ENCODE measurements at regions not wholly inside any gene's neighbourhood (a gene's known extent, or its start where the extent isn't known, plus 50 kb on each side); places are given as distances from the start of the nearest gene placed in this dataset.

DNA sequence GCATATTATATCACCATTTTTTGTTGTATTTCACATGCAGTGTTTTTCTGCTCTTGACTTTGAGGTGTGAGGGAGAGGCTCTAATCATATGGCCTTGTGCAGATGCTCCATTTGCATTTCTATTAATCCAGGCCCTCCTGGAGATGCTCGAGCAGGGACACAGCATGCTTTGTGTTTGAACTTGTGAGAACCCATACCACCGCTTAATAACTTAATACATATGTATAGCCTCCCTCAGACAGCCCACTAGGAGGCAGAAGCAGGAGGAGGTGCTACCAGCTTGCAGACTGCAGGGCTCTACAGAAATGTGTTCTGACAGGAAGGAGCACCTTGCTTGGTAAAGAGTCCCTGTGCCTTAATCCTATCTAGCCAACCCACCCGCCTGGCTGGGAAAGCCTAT lies 155.2 kb downstream of the BARHL2 start:
- FAIRE-seq (no peak), DNase-seq (ENCODE audit: insufficient read length, low spot score) (no peak)
- no peak for TF ChIP-seq CTCF (IDR thresholded peaks at IDR 0.05; ENCODE audit: insufficient read depth, missing control alignments)

GRCh38 chr1:90561103-90561783 lies 155.9 kb downstream of the BARHL2 start:
- no peak for DNase-seq (ENCODE audit: insufficient read length, low spot score)
- no peak for FAIRE-seq
- no peak for TF ChIP-seq CTCF (IDR thresholded peaks at IDR 0.05; ENCODE audit: insufficient read depth, missing control alignments)

DNA sequence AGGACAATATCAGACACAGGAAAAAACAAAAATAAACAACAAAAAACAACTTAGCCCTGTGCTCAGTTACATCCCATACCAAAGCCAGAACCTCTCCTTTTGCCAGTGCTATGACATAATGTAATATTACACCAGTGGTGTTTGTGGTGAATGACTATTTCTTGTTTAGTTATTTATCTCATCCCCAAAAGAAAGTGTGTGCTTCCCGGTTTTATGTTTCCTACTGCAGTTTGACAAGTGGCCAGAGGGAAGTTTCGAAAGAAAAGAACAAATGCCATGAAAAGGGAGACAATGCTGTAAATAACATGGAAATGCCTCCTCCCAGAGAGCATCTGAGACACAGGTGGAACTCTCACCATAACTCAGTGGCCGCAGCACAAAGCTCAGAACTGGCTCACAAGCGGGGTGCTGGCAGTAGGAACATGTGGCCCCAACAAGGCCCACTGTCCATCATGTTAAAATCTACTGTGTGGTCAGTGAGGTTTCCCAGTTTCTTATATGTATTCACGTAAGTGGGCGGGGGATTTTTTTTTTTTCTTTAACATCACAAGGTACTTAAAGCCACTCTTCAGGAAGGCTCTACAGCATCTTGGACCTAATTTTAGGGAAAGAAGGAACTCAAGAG lies 158.2 kb downstream of the BARHL2 start:
- no peak for TF ChIP-seq CTCF (IDR thresholded peaks at IDR 0.05; ENCODE audit: insufficient read depth, missing control alignments)
- no peak for DNase-seq (ENCODE audit: insufficient read length, low spot score)
- FAIRE-seq, result no peak

GRCh38 chr1:90558126-90558525 lies 159.0 kb downstream of the BARHL2 start:
- no peak for DNase-seq (ENCODE audit: insufficient read length, low spot score)
- no peak for TF ChIP-seq CTCF (IDR thresholded peaks at IDR 0.05; ENCODE audit: insufficient read depth, missing control alignments)
- FAIRE-seq, result no peak

DNA sequence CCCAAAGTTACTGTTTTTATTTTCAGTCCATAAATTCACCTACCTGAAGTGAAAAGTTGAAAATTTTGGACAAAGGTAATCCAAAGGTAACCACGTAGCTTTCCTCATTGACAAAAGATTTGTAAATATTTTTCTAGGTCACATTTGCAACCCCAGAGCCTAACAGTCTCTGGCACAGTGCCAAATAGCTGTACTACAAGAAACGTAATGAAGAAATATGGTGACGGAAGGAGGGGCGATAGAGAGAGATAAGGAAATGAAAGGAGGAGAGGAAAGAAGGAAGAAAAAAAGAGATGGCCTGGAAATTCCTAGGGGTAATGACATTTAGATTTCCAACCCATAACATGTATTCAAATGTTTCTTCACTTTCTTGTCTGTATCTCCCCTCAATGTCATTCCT lies 159.4 kb downstream of the BARHL2 start:
- DNase-seq (ENCODE audit: insufficient read length, low spot score) (no peak), FAIRE-seq (no peak)
- no peak for TF ChIP-seq CTCF (IDR thresholded peaks at IDR 0.05; ENCODE audit: insufficient read depth, missing control alignments)

- no peak for TF ChIP-seq CTCF (IDR thresholded peaks at IDR 0.05; ENCODE audit: insufficient read depth, missing control alignments)
- DNase-seq (ENCODE audit: insufficient read length, low spot score) (no peak), FAIRE-seq (no peak)
Measured at GRCh38 chr1:90550626-90551406, 166.3 kb downstream of the BARHL2 start.
